ENCODE measurements at regions not wholly inside any gene's neighbourhood (a gene's known extent, or its start where the extent isn't known, plus 50 kb on each side); places are given as distances from the start of the nearest gene placed in this dataset.
"Not testable (repeated sequence)": the region's sequence is repeated elsewhere in the genome, so short reads cannot be mapped to it uniquely, and the experiment has no call there.

DNA sequence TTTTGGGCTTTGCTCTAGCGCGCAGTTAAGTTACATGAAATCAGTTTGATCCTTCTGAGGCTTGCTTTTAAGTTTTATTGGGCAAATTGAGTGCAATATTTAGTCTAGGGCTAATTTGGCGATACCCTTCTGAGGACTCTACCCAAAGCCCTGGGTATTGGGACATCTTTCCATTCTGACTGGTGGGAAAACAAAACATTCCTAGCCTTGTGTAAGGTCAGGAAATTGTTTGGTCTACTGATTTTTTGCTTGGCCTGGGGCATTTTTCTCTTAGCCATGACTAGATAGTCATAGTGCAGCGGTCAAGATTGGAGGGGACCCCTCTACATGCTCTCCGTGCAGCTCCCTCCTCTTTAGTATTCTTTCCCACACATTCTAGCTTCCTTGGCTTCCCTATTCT is 189.6 kb upstream of the PTGFR start:
- Mint-ChIP-seq H3K4me3 (no peak overlapping the region), H3K27ac (no peak overlapping the region), H3K27me3 (no peaks in the 10 kb centered on the region), H3K9me3 (no peaks in the 10 kb centered on the region), H3K36me3 (ENCODE audit: low read depth) (no peaks in the 10 kb centered on the region), H3K4me1 (no peaks in the 10 kb centered on the region)
- intact Hi-C loops (cut with micrococcal nuclease) = no loop called here
- DNase-seq (no peak), ATAC-seq (ENCODE audit: low read depth) (no peak)
- POLR2A ChIA-PET = no interaction called here
- TF ChIP-seq, protein P1, sequence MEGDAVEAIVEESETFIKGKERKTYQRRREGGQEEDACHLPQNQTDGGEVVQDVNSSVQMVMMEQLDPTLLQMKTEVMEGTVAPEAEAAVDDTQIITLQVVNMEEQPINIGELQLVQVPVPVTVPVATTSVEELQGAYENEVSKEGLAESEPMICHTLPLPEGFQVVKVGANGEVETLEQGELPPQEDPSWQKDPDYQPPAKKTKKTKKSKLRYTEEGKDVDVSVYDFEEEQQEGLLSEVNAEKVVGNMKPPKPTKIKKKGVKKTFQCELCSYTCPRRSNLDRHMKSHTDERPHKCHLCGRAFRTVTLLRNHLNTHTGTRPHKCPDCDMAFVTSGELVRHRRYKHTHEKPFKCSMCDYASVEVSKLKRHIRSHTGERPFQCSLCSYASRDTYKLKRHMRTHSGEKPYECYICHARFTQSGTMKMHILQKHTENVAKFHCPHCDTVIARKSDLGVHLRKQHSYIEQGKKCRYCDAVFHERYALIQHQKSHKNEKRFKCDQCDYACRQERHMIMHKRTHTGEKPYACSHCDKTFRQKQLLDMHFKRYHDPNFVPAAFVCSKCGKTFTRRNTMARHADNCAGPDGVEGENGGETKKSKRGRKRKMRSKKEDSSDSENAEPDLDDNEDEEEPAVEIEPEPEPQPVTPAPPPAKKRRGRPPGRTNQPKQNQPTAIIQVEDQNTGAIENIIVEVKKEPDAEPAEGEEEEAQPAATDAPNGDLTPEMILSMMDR (IDR thresholded peaks at IDR 0.05) = no peak
- CTCF ChIA-PET = no interaction called here

DNA sequence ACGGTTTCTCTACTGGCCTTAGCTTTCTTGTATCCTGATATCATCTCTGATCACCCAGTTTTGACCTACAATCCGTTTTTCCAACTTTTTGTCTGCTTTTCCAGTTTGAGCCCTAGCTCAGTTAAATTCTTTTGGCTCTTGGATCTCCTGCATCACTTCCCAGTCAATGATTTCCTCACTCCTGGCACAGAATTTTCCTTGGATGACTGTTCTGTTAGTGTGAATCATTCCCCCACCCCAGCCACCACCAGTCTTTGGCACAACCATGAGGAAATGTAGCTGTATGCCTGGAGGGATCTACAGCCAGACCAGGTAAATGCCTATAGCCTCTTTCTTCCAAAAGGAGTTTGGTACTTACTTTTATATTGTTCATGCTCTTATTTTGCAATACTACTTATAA is 187.2 kb upstream of the PTGFR start:
- intact Hi-C loops (cut with micrococcal nuclease) = no loop called here
- Mint-ChIP-seq H3K9me3 (no peaks in the 10 kb centered on the region), H3K27me3 (no peaks in the 10 kb centered on the region), H3K36me3 (ENCODE audit: low read depth) (no peaks in the 10 kb centered on the region), H3K4me3 (no peak overlapping the region), H3K4me1 (no peaks in the 10 kb centered on the region), H3K27ac (no peak overlapping the region)
- ATAC-seq (ENCODE audit: low read depth) (no peak), DNase-seq (no peak)
- CTCF ChIA-PET = no interaction called here
- TF ChIP-seq, protein P1 (IDR thresholded peaks at IDR 0.05) = no peak
- POLR2A ChIA-PET = no interaction called here

- Mint-ChIP-seq H3K9me3 (no peaks in the 10 kb centered on the region), H3K4me1 (no peaks in the 10 kb centered on the region), H3K27ac (no peak overlapping the region), H3K27me3 (no peaks in the 10 kb centered on the region), H3K4me3 (no peak overlapping the region), H3K36me3 (ENCODE audit: low read depth) (no peaks in the 10 kb centered on the region)
- ChIA-PET POLR2A (no interaction called here), CTCF (no interaction called here)
- TF ChIP-seq, protein P1 (IDR thresholded peaks at IDR 0.05) = no peak
- intact Hi-C loops (cut with micrococcal nuclease) = no loop called here
- no peak for DNase-seq
- ATAC-seq (ENCODE audit: low read depth) = no peak
These were observed 186.4 kb upstream of the PTGFR start for GRCh38 chr1:78304341-78304740.

GRCh38 chr1:78304761-78305160 is 186.0 kb upstream of the PTGFR start:
- TF ChIP-seq, protein P1 (IDR thresholded peaks at IDR 0.05) = no peak
- no peak overlapping the region for H3K27ac Mint-ChIP-seq
- H3K9me3 Mint-ChIP-seq = no peaks in the 10 kb centered on the region
- no peaks in the 10 kb centered on the region for H3K4me1 Mint-ChIP-seq
- intact Hi-C loops (cut with micrococcal nuclease) = no loop called here
- H3K27me3 Mint-ChIP-seq = no peaks in the 10 kb centered on the region
- H3K4me3 Mint-ChIP-seq = no peak overlapping the region
- ChIA-PET POLR2A (no interaction called here), CTCF (no interaction called here)
- no peak for ATAC-seq (ENCODE audit: low read depth)
- no peaks in the 10 kb centered on the region for H3K36me3 Mint-ChIP-seq (ENCODE audit: low read depth)
- no peak for DNase-seq

- H3K4me3 Mint-ChIP-seq; H3K4me1 Mint-ChIP-seq; H3K27ac Mint-ChIP-seq; H3K9me3 Mint-ChIP-seq; POLR2A ChIA-PET; DNase-seq; ATAC-seq (ENCODE audit: low read depth); H3K36me3 Mint-ChIP-seq (ENCODE audit: low read depth); H3K27me3 Mint-ChIP-seq; intact Hi-C loops (cut with micrococcal nuclease); CTCF ChIA-PET: not testable (repeated sequence)
These were observed 180.5 kb upstream of the PTGFR start for GRCh38 chr1:78310261-78310660.

DNA sequence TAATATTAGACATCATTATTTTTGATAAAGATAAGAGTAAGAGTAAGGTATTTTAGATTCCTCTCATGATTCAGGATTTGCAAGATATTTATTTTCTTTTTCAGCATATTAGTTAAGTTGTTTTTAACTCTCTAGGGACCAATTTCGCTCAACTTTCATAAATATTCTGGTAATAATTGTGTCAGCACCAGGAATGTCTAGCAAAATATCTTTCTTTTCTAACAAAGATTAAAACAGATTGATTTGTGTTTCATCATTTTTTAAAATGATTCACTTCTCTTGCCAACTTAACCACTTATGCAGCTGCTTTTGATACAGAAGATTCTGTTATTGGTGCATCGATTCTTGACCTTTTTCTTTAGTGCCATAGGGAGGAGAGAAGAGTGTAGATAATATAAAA is 172.8 kb upstream of the PTGFR start:
- Mint-ChIP-seq H3K4me1 (no peaks in the 10 kb centered on the region), H3K9me3 (no peaks in the 10 kb centered on the region), H3K27ac (no peak overlapping the region), H3K4me3 (no peak overlapping the region), H3K36me3 (ENCODE audit: low read depth) (no peaks in the 10 kb centered on the region), H3K27me3 (no peaks in the 10 kb centered on the region)
- DNase-seq = no peak
- ChIA-PET CTCF (no interaction called here), POLR2A (no interaction called here)
- TF ChIP-seq, protein P1 (IDR thresholded peaks at IDR 0.05) = no peak
- intact Hi-C loops (cut with micrococcal nuclease) = no loop called here
- no peak for ATAC-seq (ENCODE audit: low read depth)
